WTC11 (cell line): ENCODE measurements at regions not wholly inside any gene's neighbourhood (a gene's known extent, or its start where the extent isn't known, plus 50 kb on each side); places are given as distances from the start of the nearest gene placed in this dataset.

Source experiments
- ATAC-seq: fragments of 200-7000 bp; cut with Tn5 transposase; 2 replicates; pipeline ENCODE4 v1.10.0; 2021; ENCODE audit warnings: mild to moderate bottlenecking, moderate library complexity
- CTCF ChIA-PET: fragments of 300-600 bp; sonication (Branson Sonifier 250); formaldehyde crosslinking; loops from one replicate; lab custom pipeline; 2021; ENCODE audit warnings: antibody characterized with exemption; lab: Charles Lee
- POLR2A ChIA-PET: fragments of 350-600 bp; sonication (Branson Sonifier 250); formaldehyde crosslinking; loops from one replicate; lab custom pipeline; 2021; ENCODE audit warnings: antibody characterized with exemption; lab: Charles Lee
- DNase-seq: peaks from one replicate; pipeline ENCODE4 v3.0.0; 2021; ENCODE audit warnings: low spot score
- H3K27ac Mint-ChIP-seq: 2 replicates; pipeline ENCODE4 v1.8.0; 2021; ENCODE audit warnings: mixed read lengths
- H3K27me3 Mint-ChIP-seq: 2 replicates; pipeline ENCODE4 v1.8.0; 2021; ENCODE audit warnings: low read depth, mild to moderate bottlenecking, moderate library complexity, mixed read lengths
- H3K36me3 Mint-ChIP-seq: 2 replicates; pipeline ENCODE4 v1.8.0; 2021; ENCODE audit warnings: mixed read lengths
- H3K4me1 Mint-ChIP-seq: 2 replicates; pipeline ENCODE4 v1.8.0; 2022; ENCODE audit warnings: mixed read lengths
- H3K4me3 Mint-ChIP-seq: 2 replicates; pipeline ENCODE4 v1.8.0; 2021; ENCODE audit warnings: mild to moderate bottlenecking, moderate library complexity, mixed read lengths
- H3K9me3 Mint-ChIP-seq: 2 replicates; pipeline ENCODE4 v1.8.0; 2021; ENCODE audit warnings: mixed read lengths
- ARID4B ChIP-seq: sonication (generic); formaldehyde crosslinking; IDR thresholded peaks from 2 replicates; pipeline ENCODE4 v1.8.0; 2023; ENCODE audit warnings: missing genetic modification reagents, mild to moderate bottlenecking, borderline replicate concordance
- ATF3 ChIP-seq: sonication (generic); formaldehyde crosslinking; conservative IDR thresholded peaks from 2 replicates; pipeline ENCODE4 v1.8.1; 2022; ENCODE audit warnings: mild to moderate bottlenecking, missing genetic modification reagents
- CDX4 ChIP-seq: fragments of 250-450 bp; sonication (Bioruptor Pico); IDR thresholded peaks from 2 replicates; pipeline ENCODE4 v1.9.0; 2021; ENCODE audit warnings: moderate library complexity, mild to moderate bottlenecking, inconsistent platforms, borderline replicate concordance
- CREM ChIP-seq: sonication (generic); formaldehyde crosslinking; IDR thresholded peaks from 2 replicates; pipeline ENCODE4 v1.8.1; 2022; ENCODE audit warnings: mild to moderate bottlenecking, missing genetic modification reagents, moderate library complexity
- E2F1 ChIP-seq: sonication (generic); formaldehyde crosslinking; IDR thresholded peaks from 2 replicates; pipeline ENCODE4 v1.8.0; 2022; ENCODE audit warnings: mild to moderate bottlenecking, missing genetic modification reagents
- E2F5 ChIP-seq: sonication (generic); formaldehyde crosslinking; IDR thresholded peaks from 2 replicates; pipeline ENCODE4 v1.8.1; 2022; ENCODE audit warnings: mild to moderate bottlenecking, moderate library complexity, missing genetic modification reagents
- ERG ChIP-seq: fragments of 250-450 bp; sonication (Bioruptor Pico); IDR thresholded peaks from 2 replicates; pipeline ENCODE4 v1.8.0; 2021; ENCODE audit warnings: mild to moderate bottlenecking
- ETV6 ChIP-seq: sonication (generic); formaldehyde crosslinking; IDR thresholded peaks from 2 replicates; pipeline ENCODE4 v1.8.1; 2022; ENCODE audit warnings: mild to moderate bottlenecking, missing genetic modification reagents
- HMGXB4 ChIP-seq: sonication (generic); formaldehyde crosslinking; IDR thresholded peaks from 2 replicates; pipeline ENCODE4 v1.8.1; 2023; ENCODE audit warnings: mild to moderate bottlenecking, moderate library complexity, missing genetic modification reagents
- MXD4 ChIP-seq: fragments of 250-450 bp; sonication (Bioruptor Pico); IDR thresholded peaks from 2 replicates; pipeline ENCODE4 v1.8.0; 2021; ENCODE audit warnings: mild to moderate bottlenecking, moderate library complexity, borderline replicate concordance
- NFYB ChIP-seq: sonication (generic); formaldehyde crosslinking; conservative IDR thresholded peaks from 2 replicates; pipeline ENCODE4 v1.8.0; 2022; ENCODE audit warnings: low read depth, missing genetic modification reagents
- OVOL2 ChIP-seq: fragments of 250-450 bp; sonication (Bioruptor Pico); IDR thresholded peaks from 2 replicates; pipeline ENCODE4 v1.9.0; 2021; ENCODE audit warnings: mild to moderate bottlenecking, borderline replicate concordance
- SOX15 ChIP-seq: fragments of 250-450 bp; sonication (Bioruptor Pico); IDR thresholded peaks from 2 replicates; pipeline ENCODE4 v1.9.0; 2021; ENCODE audit warnings: mild to moderate bottlenecking

GRCh38 chr5:133761632-133762031, 149.3 kb upstream of the FSTL4 start:
- ChIA-PET CTCF (no interaction called here), POLR2A (no interaction called here)
- H3K4me3 Mint-ChIP-seq: no peak overlapping the region
- no peak for ATAC-seq
- no peak overlapping the region for H3K27ac Mint-ChIP-seq
- no peaks in the 10 kb centered on the region for H3K4me1 Mint-ChIP-seq
- peaks cover 7% of the 10 kb centered on the region for H3K27me3 Mint-ChIP-seq
- H3K9me3 Mint-ChIP-seq: no peaks in the 10 kb centered on the region
- no peak for TF ChIP-seq CREM (CRISPR knock-in tag)
- TF ChIP-seq OVOL2 (CRISPR knock-in tag): no peak
- no peak for TF ChIP-seq SOX15 (CRISPR knock-in tag)
- DNase-seq: no peak
- no peaks in the 10 kb centered on the region for H3K36me3 Mint-ChIP-seq

GRCh38 chr5:133760532-133760931, 148.2 kb upstream of the FSTL4 start:
- POLR2A ChIA-PET: no interaction called here

More at GRCh38 chr5:133760532-133760931, 148.2 kb upstream of the FSTL4 start:
- Mint-ChIP-seq H3K36me3 (no peaks in the 10 kb centered on the region), H3K27me3 (peaks cover 12% of the 10 kb centered on the region), H3K4me1 (no peaks in the 10 kb centered on the region), H3K27ac (no peak overlapping the region), H3K9me3 (no peaks in the 10 kb centered on the region), H3K4me3 (no peak overlapping the region)
- CTCF ChIA-PET: no interaction called here
- TF ChIP-seq NFYB (CRISPR knock-in tag) (no peak), E2F1 (CRISPR knock-in tag) (no peak), ARID4B (CRISPR knock-in tag) (no peak), MXD4 (CRISPR knock-in tag) (no peak), ETV6 (CRISPR knock-in tag) (no peak), HMGXB4 (no peak), CDX4 (CRISPR knock-in tag) (no peak), E2F5 (no peak), ATF3 (CRISPR knock-in tag) (no peak), ERG (CRISPR knock-in tag) (no peak)
- no peak for DNase-seq
- ATAC-seq: no peak
